NCI-H146 treated with DMSO at 0.1 percent for 48 hours (cell line): ENCODE measurements at regions not wholly inside any gene's neighbourhood (a gene's known extent, or its start where the extent isn't known, plus 50 kb on each side); places are given as distances from the start of the nearest gene placed in this dataset.
"Not testable (repeated sequence)": the region's sequence is repeated elsewhere in the genome, so short reads cannot be mapped to it uniquely, and the experiment has no call there.

Source experiments
- DNase-seq: peaks from one replicate; lab custom pipeline; 2025; ENCODE audit not compliant: unreplicated experiment; lab: John Stamatoyannopoulos, UW

GRCh38 chr22:48301421-48301820 lies 1526.3 kb downstream of the BRD1 start:
- DNase-seq: no peak

- DNase-seq: no peak
These were observed 1526.8 kb downstream of the BRD1 start for GRCh38 chr22:48300877-48301276.

GRCh38 chr22:48299801-48300200 lies 1527.9 kb downstream of the BRD1 start:
- DNase-seq: no peak

- no peak for DNase-seq
These were observed 1528.5 kb downstream of the BRD1 start for GRCh38 chr22:48299124-48299523.

GRCh38 chr22:48297296-48297695 lies 1530.4 kb downstream of the BRD1 start:
- DNase-seq: no peak

GRCh38 chr22:48289954-48290353 lies 1527.5 kb downstream of the TBC1D22A start:
- DNase-seq: not testable (repeated sequence)

- DNase-seq: no peak
These were observed 1526.0 kb downstream of the TBC1D22A start for GRCh38 chr22:48288376-48288940.

GRCh38 chr22:48287031-48287430 lies 1524.6 kb downstream of the TBC1D22A start:
- no peak for DNase-seq

GRCh38 chr22:48284671-48285070 lies 1522.2 kb downstream of the TBC1D22A start:
- no peak for DNase-seq

GRCh38 chr22:48282804-48283203 lies 1520.4 kb downstream of the TBC1D22A start:
- no peak for DNase-seq

GRCh38 chr22:48279461-48279756 lies 1517.0 kb downstream of the TBC1D22A start:
- DNase-seq: no peak

- DNase-seq: no peak
These were observed 1516.4 kb downstream of the TBC1D22A start for GRCh38 chr22:48278620-48279460.

- no peak for DNase-seq
These were observed 1515.6 kb downstream of the TBC1D22A start for GRCh38 chr22:48277868-48278581.

- no peak for DNase-seq
These were observed 1514.8 kb downstream of the TBC1D22A start for GRCh38 chr22:48276994-48277867.

GRCh38 chr22:48275412-48275811 lies 1513.0 kb downstream of the TBC1D22A start:
- no peak for DNase-seq

- no peak for DNase-seq
These were observed 1508.3 kb downstream of the TBC1D22A start for GRCh38 chr22:48270731-48271130.

GRCh38 chr22:48268771-48269552 lies 1506.5 kb downstream of the TBC1D22A start:
- DNase-seq: no peak

GRCh38 chr22:48268293-48268692 lies 1505.8 kb downstream of the TBC1D22A start:
- DNase-seq: no peak

- DNase-seq: no peak
These were observed 1505.2 kb downstream of the TBC1D22A start for GRCh38 chr22:48267681-48268080.

GRCh38 chr22:48265000-48265625 lies 1502.7 kb downstream of the TBC1D22A start:
- DNase-seq: no peak
